ENCODE measurements at regions not wholly inside any gene's neighbourhood (a gene's known extent, or its start where the extent isn't known, plus 50 kb on each side); places are given as distances from the start of the nearest gene placed in this dataset.
A peak's percentile ranks its signal among the peaks of the same experiment; 100 is the strongest.

DNA sequence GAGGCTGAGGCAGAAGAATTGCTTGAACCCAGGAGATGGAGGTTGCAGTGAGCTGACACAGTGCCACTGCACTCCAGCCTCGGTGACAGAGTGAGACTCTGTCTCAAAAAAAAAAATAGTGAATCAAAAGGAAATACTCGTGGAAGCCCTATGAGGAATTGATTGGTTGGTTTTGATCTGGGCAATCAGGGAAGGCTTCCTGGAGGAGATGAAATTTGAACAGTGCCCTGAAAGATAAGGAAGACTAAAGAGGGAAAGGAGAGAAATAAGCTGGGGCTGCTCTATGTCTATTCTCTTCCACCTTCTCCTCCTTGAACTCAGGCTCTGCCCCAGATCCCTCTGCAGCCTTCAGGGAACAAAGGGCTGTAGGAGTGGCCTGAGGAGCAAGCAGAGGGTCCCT, 54.1 kb downstream of the IRF2BPL start:
- DNase-seq = no peak

DNA sequence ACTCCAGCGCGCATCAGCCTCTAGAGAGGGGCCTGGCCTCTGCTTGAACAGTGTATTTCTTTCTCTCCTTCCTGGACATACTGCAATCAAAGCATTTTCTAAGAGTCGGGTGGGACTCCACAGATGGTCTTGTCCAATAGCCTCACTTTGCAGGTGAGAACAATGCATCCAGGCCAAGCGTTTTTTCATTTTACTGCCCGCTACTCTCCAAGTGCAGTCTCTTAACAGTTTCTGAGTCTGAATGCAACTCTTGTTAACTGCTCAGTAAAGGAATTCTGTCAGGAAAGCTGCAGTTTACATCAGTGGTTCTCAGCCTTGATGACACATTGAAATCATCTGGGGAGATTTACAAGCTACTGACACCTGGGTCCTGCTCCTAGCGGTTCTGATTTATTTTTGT, 57.0 kb downstream of the IRF2BPL start:
- DNase-seq = no peak

DNA sequence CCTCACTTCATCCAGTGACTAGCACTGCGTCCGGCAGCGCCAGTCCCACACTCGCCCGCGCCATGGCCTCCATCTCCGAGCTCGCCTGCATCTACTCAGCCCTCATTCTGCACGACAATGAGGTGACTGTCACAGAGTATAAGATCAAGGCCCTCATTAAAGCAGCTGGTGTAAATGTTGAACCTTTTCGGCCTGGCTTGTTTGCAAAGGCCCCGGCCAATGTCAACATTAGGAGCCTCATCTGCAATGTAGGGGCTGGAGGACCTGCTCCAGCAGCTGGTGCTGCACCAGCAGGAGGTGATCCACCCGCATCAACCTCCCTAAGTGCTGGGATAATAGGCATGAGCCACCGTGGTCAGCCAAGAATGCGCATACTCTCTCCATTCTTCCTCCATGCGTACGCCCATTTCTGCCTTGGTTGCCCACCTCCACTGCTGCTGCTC, 59.9 kb downstream of the IRF2BPL start:
- no peak for DNase-seq

DNA sequence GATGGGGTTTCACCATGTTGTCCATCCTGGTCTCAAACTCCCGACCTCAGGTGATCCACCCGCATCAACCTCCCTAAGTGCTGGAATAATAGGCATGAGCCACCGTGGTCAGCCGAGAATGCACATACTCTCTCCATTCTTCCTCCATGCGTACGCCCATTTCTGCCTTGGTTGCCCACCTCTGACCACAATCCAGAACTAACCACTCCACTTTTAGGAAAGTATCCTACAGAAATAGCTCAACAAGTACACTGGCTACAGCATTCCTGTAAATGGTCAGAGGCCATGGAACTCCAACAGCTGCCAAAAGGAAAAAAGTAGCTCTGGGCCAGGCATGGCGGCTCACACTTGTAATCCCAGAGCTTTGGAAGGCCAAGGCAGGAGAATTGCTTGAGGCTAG, 60.7 kb downstream of the IRF2BPL start:
- DNase-seq = no peak

DNA sequence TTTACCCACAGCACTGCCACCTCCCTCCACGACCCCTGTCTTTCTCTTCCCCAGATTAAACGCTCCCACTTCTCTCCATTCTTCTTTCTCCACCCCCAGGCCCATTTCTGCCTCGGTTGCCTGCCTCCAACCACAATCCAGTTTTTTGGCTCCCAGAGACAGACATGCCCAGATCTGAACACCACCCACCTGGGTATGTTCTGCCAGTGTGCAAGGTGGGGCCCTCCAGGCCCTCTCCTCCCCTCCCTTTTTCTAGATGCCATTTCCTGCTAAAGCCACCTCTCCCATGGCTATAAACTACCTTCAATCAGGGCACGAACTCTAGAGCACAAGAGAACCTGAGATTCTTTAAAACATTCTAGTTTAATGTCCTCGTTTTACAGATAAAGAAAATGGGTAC, 63.3 kb downstream of the IRF2BPL start:
- no peak for DNase-seq

DNA sequence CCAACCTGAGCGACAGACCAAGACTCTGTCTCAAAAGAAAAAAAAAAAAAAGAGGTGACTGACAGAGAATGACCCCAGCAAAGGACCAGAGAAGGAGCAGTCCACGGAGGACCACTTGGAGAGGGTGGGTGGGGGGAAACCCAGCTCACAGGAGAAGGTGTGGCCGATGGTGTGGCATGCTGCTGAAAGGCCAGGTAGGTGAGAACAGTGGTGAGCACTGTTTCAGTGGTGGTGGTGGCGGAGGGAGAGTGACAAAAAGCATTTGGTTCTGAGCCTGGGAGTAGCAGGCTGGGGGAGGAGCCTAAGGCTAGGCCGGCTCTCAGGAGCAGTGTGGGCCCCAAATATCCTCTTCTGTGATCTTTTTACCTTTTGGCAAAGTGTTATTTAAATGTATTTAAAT, 63.8 kb downstream of the IRF2BPL start:
- DNase-seq = no peak

DNA sequence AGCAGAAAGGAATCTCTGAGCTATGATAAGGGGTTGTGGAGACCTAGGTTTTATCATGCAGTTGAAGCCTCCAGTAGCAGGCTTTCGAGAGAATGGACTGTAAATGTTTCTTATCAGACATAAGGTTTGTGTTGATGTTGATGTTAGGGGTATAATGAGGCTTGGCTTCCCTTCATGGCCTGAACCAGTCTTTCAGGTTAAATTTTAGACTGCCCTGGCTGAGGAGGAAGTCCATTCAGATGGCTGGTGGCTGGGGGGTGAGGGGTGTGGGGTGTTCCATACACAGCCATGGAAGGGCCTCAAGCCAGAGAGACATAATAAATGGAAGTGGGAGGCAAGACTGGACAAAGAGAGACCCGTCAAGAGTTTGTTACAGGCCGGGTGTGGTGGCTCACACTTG, 65.1 kb downstream of the IRF2BPL start:
- no peak for DNase-seq

DNA sequence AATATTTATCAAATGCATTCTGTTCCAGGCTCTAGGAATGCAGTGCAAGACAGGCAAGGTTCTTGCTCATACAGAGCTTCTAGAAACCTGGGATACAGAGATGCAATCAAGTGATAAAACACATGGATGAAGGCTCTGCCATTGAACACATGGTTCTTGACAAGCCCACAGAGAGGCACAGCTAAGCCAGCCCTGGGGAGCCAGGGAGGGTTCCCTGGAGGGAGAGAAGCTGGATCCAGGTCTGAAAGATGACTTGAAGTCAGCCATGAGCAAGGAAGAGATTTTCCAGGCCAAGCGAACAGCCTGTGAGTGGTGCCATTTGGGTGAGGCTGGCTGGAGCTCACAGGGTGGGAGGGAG, 66.2 kb downstream of the IRF2BPL start:
- no peak for DNase-seq

DNA sequence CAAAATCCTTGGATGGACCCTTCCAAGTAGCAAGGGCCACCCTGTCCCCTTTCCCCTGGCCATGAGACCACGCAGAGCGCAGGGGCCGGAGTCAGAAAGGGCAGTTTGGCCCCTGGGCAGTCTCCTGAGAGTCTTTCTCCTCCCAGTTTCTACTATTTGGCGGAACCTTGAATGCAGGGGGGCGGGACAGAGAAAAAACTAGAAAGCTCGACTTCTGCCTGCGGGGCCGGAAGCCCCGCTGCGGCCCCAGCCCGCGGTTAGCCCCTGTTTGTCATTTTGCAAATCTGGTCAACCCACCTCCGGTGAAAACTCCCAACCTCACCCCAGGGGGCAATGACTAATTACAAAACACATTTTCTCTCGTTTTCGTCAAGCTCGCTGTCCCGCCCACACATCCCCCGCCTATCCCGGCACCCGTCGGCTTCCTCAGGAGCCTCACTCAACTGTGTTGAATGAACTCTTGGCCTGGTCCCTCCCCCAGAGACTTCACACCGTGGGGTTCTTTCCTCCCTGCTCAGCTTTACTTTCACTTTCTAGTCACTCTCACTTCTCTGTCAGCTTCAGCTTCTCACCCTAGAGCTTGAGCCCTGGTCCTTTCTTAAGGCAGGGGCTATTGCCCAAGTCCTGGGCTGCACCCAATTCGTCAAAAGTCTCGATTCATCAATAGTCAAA, 66.7 kb downstream of the IRF2BPL start:
- no peak for DNase-seq

DNA sequence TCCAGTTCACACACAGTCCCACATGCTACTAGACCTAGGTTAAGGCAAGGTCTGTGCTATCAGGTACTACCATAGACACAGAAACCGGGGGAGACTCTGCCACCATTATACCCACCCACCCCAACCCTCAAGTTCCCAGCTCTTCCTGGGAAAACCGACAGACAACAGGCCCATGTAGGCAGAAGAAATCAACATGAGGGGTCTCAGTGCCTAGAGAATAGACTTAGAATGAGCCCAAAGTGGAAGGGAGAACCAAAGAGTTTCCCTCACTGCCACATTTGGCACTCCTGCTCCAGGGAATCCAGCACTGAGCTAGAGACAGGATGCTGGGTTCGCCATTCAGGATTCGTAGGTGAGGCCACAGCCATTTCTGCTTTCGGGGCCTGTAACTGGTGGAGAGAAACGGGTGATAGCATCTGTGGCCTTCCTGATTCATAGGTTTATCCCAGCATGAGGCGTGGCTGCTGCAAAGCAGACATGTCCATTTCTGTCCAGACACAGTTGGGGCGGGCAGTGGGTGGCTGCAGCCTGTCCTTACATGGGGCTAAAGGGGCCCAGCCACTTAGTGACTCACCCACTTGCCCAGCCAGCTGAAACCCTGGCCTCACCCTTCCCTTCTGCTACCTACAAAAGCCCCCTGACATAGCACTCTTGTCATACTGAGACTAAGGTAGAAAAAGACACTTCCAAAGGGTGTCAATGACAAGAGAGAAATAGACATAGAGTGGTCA, 69.4 kb downstream of the IRF2BPL start:
- DNase-seq = no peak

DNA sequence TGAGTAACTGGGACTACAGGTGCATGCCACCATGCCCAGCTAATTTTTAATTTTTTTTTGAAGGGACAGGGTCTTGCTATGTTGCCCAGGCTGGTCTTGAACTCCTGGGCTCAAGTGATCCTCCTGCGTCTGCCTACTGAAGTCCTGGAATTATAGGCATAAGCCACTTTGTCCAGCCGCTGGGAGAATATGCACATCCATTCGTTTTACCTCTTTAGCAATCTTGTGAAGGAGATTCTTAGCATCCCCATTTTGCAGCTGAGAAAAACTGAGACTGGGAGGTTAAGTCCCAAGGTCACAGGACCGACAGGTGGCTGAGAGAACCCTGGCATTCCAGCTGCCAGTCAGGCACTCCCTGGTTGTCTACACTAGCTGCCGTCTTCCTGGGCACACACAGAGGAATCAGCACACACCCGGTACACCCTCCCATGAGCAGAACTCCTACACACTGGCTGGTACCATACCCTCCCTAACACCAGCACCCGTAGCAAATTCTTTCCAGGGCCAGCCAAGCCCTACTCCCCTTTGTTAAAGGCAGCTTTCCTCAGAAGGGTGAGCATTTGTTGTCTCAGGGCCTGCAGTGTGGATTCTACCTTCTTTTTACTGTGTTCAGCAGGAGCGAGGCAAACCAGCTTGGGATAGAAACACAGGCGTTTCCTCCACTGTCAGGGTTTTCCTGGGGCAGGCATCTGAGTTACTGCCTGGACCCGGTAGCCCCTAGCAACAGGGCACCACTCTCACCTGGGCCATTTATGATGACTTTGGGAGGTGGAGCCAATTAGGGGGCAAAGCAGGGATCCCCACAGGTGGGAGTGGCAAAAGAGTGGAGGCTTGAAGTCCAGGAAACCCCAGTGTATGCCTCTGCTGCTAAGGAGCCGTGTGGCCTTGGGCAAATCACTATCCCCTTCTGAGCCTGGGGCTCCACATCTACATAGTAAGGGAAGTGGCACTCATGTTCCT, 70.2 kb downstream of the IRF2BPL start:
- no peak for DNase-seq

DNA sequence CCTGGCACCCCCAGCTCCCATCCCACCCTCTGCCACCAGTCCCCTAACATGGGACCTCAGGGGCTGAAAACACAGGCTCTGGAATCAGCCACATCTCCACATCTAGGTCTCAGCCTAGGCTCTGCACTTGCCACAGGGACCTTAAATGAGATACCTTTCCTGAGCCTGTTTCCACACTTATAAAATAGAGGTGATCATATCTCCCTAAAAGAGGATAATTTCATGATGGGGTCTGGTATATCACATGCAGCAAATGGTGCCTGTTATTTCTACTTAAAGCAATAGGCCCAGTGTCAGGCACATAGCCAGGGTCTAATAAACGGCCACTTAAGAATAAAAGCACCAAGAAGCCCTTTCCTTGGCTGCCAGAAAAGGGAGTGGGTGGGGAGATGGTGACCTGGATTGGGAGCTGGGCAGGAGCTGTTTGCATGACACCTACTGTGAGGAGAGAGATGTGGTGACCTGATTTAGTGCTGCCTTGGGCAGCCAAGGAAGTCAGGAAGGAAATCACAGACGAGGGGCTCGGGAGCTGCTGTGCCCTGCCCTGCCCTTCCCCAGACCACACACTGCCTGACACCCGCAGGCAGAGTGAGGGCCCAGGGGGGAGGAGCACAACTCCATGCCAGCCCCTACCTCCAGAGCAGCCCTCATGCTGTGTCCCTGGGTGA, 71.2 kb downstream of the IRF2BPL start:
- no peak for DNase-seq

DNA sequence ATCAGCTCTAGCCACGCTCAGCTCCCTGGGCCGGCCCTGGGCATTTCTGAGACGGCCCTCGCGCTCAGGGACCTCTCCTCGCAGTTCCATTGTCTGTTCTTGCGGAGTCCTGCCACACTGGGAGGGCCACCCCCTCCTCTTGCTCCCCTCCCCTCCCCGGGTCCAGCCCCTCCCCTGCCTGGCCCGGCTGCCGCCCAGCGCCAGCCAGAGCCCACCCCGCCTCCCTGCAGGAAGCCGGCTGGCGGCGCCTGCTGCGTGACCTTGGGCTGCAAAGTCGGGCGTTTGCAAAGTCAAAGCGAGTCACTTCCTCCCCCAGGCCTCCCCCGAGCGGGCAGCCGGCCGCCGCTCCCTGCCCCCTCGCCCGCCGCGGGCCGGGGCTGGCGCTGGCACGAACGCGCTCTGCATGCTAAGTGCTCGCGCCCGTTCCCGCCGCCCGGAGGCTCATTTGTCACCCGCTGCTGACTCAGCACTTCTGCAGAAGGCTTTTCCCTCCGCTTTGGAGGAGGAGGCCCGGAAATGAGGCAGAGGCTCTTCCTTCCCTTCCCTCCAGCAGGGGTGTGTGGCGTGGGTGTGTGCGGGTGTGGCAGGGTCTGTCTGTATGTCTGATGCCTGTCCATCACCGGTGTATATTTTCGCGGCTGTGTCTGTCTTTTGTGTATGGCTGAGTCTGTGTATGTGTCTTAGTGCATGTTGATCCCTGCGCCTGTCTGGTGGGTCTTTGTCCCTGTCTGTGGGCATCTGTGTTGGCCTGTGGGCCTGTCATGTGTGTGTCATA, 72.0 kb downstream of the IRF2BPL start:
- DNase-seq = peak; percentile 65

DNA sequence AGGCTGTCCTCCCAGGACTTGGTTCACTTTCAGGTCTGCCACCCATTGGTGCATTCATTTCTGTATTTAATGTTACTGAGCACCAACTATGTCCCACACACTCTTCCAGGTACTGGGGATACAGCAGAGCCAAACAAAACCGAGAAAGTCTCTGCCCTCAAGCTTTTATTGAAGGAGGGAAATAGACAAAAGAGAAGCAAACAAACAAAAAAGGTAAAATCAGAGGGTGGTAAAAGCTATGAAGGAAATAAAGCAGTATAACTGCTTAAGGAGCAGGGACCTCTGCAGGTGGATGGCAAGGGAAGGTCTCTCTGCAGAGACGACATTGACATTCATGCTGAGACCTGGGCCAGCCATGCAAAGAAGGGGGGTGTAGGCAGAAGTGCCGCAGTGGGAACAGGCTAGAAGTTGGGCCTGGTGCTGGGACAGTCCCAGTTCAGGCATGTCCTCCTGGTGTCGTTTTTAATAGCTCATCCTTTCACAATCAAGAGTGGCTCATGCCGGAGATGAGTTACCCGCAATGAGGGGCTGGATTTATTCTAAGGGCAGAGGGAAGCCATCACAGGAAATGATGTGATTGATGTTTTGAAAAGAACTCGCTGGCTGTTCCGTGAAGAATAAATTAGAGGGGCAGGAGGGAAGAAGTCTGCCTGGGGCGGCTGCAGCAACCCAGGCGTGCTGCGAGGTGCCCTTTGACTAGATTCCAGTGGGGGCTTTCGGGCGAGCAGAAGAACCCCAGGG, 72.8 kb downstream of the IRF2BPL start:
- DNase-seq = no peak

DNA sequence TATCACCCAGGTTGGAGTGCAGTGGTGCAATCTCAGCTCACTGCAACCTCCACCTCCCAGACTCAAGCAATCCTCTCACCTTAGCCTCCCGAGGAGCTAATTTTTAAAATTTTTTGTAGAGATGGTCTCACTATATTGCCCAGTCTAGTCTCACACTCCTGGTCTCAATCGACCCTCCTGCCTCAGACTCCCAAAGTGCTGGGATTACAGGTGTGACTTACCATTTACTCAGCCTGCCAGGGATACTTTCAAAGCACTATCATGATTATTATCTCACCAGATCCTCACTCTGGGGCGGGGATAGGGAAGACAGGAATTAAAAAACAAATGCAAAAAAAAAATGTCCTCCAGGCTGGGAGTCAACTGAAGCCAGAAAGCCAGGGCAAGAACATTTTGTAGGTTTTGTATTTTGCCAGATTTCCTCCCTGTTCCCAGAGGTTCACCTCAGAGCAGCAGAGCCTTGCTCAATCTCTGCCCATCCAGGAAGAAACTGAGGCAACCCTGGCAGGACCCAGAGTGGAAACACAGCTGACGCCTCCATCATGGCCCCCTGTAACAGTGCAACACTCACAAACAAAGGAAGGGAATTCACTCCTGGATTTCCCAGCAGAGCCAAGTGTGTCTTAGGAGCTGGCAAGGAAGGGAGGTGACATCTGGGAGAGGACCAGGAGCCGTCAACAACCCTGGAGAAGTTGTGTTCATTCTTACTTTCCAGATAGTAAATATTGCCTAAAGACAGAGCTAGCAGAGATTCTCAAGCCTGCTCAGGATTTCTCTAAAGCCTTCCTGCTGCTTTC, 73.9 kb downstream of the IRF2BPL start:
- DNase-seq = no peak

DNA sequence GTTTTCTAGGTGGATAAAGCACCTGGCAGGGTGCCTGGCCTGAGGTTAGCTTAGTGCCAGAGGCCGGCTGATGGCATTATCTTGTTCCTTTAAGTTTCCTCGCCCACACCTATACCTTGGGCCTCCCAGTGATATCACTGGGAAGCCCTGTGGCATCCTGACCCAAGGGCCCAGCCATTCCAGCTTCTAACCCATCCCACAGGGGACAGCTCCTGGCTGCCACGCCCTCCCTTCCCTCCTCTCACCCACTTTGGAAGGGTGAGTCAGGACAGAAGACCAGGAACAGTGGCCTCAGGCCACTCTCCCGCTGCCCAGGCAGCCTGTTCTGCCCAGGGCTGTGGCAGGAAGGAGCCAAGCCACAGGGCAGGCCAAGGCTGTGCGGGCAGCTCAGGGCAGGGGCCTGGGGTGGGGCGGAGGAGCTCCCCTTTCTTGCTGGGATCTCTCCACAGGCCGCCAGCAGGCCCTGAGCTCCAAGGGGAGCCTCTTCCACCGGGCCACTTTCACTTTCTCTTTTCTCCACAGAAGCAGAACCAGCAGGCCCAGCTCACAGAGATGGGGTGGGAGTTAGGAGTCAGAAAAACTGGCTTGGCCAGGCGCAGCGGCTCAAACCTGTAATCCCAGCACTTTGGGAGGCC, 75.1 kb downstream of the IRF2BPL start:
- peak; percentile 46 for DNase-seq

DNA sequence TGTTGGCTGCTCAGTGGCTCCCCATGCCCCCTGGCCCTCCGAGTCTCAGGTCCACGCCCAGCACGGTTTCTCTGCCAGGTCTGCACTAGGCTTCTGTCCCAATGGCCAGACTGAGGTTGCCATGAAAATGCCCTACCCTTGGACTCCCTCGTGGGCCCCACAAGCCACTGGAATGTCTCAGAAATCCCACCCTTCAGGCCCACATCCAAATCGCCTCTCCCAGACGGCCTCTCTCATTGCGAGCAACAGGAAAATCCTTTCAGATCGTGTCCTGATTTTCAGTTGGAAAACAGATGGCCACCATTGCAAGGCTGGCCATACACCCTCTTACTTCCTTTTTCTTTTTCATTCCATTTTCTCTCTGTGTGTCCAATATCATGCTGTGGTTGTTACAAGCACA, 77.3 kb downstream of the IRF2BPL start:
- DNase-seq = no peak

DNA sequence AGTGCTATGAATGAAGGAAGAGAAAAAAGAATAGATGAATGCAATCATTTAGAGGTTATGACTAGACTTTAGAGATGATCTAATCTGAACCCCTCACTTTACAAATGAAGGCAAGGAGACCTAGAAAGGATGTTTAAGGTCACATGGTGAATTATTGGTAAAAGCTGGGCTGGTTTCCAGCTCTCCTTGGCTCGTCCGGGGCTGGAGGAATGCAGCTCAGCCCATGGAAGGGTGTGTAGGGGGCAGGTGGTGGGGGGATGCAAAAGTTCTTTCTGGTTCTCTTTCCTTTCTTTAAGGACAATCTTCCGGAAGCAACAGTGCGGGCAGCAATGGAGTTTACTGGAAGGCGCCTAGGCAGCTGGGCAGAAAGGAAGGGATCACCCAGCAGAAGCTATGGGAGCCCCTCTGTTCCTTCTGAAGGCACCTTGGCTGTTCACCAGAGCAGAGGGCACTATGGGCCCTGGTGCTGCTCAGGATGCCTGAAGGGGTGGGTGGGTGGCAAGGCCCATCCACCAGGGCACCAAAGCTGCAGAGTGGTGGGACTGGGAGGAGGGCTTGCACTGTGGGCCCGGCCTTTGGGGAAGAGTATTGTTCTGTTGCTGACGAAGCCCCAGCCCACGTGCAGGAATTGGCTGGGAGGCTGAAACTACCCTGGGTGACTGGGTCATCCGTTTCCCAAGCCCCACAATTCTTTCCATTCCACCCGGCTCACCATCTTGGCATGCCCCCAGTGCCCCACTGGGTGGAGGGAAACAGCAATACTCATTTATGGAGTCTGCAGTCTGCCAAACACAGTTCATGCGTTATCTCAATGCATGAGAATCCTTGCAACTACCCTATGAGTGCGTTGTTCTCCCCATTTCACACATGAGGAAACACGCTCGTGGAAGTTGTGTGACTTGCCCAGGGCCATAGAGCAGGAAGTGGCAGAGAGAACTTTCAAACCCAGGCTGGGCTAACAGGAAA, 78.2 kb downstream of the IRF2BPL start:
- no peak for DNase-seq

DNA sequence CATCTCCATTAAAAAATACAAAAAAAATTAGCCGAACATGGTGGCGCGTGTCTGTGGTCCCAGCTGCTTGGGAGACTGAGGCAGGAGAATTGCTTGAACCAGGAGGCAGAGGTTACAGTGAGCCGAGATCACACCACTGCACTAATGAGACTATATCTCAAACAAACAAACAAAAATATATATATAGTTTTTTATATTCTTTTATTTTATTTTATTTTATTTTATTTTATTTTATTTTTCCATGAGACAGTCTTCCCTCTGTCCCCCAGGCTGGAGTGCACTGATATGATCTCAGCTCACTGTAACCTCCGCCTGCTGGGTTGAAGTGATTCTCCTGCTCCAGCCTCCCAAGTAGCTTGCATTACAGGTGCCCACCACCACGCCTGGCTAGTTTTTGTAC, 79.5 kb downstream of the IRF2BPL start:
- no peak for DNase-seq

Data from 8988T (cell line).